Stimulated activated CD4-positive, alpha-beta T cell treated with anti-CD3 and anti-CD28 coated beads, TNF-alpha, amount 100 ng/mL, for 24 hours (primary cell): ENCODE measurements at regions not wholly inside any gene's neighbourhood (a gene's known extent, or its start where the extent isn't known, plus 50 kb on each side); places are given as distances from the start of the nearest gene placed in this dataset.
"Not testable (repeated sequence)": the region's sequence is repeated elsewhere in the genome, so short reads cannot be mapped to it uniquely, and the experiment has no call there.

ENCODE experiments used
- DNase-seq, 3 experiments: peaks; one replicate each; pipeline ENCODE4 v3.0.0-alpha.2; 2020; ENCODE audit warnings: low read depth in 3 of 3

DNA sequence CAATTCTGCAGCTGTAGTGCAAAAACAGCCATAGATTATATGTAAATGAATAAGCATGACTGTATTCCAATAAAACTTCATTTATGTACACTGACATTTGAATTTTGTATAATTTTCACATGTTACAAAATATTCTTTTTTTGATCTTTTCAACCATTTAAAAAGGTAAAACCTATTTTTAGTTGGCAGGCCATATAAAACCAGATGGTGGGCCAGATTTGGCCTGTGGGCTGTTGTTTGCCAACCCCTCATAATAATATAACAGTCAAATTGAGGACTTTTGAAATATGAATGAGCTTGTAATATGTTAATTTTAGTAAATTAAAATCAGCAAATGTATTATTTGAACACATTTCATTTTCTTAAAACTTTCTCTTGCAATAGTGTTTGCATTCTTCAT is 913.4 kb downstream of the TLE1 start:
- DNase-seq = no peak

GRCh38 chr9:80775530-80775929 is 913.8 kb downstream of the TLE1 start:
- no peak for DNase-seq

DNA sequence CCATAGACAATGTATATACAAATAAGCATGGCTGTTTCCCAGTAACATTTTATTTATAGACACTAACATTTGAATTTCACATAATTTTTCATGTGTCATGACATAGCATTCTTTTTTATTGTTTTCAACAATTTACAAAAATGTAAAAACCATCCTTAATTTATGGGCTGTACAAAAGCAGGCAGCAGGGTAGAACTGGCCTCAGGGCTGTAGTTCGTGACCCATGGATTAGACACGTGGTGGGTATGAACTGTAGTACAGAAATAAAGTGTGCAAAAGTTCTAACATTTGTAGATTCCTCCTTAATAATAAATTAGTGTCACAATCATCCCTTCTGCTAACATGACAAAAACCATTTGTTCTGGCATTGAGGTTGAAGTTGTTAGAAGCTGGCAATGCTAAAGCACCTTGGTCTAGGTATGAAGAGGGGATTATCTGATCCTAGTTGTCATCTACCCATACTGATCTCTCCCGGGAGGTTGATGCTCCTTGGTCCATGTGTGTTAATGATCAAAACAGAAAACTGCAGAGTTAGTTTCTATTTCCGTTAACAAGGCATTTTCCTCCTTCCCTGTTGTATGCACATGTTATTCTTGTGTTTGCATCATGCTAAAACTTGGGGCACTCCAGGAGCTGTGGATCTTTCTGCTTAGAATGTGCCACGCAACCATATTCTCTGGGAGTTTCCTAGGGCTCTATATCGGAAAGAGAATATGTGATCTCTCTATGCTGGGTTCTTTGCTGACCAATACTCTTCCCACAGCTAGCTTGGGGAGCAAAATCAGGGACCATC is 917.6 kb downstream of the TLE1 start:
- no peak for DNase-seq

GRCh38 chr9:80763536-80763935 is 925.8 kb downstream of the TLE1 start:
- DNase-seq = no peak

DNA sequence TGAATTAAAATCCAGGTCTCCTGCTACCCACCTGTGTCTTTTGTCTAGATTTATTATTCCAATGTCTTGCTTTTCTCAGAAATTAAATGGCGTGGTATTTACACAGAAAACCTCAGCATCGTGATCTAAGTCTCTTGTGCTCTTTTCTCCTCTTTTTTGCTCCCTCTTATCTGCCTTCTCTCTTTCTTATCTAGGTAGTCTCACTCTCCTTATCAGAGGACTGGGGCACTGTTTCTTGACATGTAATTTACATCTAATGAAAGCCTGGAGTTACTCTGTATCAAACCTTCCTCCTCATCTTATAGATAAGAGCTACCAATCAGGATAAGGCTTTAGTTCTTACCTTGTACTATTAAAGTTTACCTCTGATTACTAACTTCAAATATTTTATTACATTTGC is 933.8 kb downstream of the TLE1 start:
- no peak for DNase-seq

DNA sequence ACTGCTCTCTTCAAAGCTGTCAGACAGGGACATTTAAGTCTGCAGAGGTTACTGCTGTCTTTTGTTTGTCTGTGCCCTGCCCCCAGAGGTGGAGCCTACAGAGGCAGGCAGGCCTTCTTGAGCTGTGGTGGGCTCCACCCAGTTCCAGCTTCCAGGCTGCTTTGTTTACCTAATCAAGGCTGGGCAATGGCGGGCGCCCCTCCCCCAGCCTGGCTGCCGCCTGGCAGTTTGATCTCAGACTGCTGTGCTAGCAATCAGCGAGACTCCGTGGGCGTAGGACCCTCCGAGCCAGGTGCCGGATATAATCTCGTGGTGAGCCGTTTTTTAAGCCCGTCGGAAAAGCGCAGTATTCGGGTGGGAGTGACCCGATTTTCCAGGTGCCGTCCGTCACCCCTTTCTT is 942.3 kb downstream of the TLE1 start:
- DNase-seq = not testable (repeated sequence)

DNA sequence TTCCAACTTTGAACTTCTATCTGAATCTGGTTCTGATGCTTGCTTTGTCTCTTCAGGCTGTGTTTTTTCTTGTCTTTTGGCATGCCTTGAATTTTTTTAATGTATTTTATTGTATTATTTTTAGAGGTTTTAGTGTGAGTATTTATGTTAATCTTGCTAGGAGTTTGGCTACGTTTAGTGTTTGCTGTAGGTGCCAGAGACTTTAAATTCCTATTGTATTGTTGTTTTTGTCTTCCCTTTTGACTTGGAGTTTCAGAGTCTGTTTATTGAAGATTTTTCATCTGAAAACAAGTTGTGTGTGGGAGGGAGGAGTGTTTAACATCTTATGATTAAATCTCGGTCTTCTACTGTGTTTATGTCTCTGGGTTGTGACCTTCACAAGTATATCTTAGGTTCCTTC is 956.8 kb downstream of the TLE1 start:
- no peak for DNase-seq

DNA sequence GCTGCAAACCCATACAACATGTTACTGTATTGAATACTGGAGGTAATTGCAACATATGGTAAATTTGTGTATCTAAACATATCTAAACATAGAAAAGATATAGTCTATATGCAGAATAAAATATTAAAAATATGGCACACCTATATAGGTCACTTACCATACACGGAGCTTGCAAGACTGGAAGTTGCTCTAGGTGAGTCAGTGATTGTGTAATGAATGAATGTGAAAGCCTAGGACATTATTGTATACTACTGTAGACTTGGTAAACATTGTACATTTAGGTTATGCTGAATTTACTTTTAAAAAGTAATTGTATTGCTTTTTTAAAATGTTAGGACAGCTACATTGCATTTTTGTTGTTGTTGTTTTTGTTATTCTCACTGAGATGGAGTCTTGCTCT is 968.8 kb downstream of the TLE1 start:
- no peak for DNase-seq

DNA sequence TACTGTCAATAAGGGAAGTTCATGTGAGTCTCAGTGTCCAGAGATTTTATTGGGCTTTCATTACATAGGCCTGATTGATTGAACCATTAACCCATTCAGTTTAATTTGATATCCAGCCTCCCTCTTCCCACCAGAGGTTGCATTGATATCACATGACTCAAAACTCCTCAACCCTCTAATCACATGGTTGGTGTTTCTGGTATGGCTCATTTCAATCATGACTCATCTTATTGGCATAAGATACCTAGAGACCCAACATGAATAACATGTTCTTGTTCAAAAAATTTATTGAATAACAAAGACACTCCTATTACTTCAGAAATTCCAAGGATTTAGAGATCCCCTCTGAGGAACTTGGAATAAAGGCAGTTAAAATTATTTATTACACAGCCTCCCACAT is 982.2 kb downstream of the TLE1 start:
- no peak for DNase-seq

GRCh38 chr9:80701061-80701460 is 988.3 kb downstream of the TLE1 start:
- no peak for DNase-seq

DNA sequence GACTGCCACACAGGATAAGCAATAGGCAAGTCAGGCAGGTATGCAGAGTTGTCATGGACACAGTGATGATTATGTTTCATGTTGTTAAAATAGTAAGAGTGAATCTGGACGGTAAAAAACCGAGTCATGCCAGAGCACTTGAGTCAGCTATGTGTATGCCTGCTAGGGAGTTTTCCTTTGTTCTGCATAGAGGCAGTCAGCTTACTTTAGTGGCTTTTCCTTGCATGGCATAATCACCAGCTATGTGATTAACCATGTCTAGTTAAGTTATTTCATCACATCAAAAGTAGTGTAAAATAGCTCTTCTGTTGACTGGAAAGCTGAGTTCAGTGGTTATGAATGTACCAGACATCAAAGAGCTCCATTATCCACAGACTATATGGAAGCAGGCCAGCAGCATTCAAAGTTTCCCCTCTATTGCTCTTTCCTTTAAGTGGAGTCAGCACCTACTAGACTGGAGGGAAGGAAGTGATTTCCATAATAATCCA is 989.8 kb downstream of the TLE1 start:
- DNase-seq = no peak

DNA sequence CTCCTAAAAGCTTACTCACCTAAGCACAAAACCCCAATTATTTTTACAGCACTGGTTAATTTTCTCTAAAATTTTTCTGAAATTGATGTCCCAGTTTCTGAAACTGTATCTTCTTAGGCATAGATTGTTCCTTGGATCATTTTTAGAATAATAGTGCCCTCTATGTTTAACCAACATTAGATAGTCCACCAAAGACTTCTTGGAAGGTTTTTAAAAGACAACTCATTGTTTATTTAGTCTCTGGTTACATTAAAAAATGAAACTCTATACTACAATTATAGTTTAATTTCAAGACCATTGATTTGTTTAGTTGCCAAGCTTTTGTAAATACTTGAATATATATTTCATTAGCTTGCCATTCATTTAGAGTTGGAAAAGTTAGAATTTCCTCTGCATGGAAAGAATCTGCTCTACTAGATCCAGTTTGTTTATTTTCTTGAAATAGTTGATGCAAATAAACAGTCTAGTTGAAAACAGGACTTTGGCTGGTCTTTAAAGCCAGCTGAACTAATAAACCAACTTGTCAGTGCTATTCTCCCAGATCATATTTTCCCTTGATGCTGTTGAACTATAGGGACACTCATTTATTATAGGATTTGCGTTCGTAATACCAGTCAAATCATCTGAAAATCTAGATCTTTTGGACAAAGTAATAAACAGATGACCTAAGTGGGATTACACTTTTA is 990.5 kb downstream of the TLE1 start:
- DNase-seq = no peak

GRCh38 chr9:80692751-80693150 is 996.6 kb downstream of the TLE1 start:
- DNase-seq = no peak

DNA sequence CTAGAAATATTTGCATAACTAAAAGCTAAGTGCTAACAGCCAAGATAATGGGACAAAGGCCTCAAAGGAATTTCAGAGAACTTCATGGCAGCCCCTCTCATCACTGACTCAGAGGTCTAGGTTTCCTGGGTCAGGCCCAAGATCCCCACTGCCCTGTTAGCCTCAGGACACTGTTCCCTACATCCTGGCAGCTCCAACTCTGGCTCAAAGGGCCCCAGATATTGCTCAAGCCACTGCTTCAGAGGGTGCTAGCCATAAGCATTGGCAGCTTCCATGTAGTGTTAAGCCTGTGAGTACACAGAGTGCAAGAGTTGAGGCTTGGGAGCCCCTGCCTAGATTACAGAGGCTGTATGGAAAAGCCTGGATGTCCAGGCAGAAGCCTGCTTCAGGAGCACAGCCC is 998.1 kb downstream of the TLE1 start:
- no peak for DNase-seq

- DNase-seq = no peak
Measured at GRCh38 chr9:80690349-80690939, 998.9 kb downstream of the TLE1 start.

- DNase-seq = no peak
Measured at GRCh38 chr9:80679916-80680315, 1009.4 kb downstream of the TLE1 start.

- no peak for DNase-seq
Measured at GRCh38 chr9:80678906-80679305, 1010.4 kb downstream of the TLE1 start.

DNA sequence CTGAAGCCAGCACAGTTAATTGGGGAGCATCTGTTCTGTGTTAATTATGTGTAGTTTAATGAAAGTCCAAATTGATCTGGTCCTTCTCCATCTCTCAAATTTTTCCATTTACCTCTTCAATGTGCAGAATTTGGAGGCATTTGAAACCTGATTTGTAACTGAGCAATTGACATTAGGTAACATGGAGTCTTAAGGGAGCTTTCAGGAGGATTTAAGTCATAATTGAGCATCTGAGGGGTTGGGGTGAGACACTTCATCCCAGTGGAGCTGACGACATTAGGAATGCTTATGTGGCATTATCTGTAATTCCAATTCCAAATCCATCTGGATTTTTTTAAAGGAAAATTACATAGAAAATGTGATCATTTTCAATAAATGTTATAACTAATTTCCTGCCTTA is 1015.9 kb downstream of the TLE1 start:
- DNase-seq = no peak

- DNase-seq = no peak
Measured at GRCh38 chr9:80665479-80665878, 1023.9 kb downstream of the TLE1 start.

- no peak for DNase-seq
Measured at GRCh38 chr9:80664327-80665210, 1024.8 kb downstream of the TLE1 start.

GRCh38 chr9:80659751-80660150 is 1029.6 kb downstream of the TLE1 start:
- DNase-seq = not testable (repeated sequence)

DNA sequence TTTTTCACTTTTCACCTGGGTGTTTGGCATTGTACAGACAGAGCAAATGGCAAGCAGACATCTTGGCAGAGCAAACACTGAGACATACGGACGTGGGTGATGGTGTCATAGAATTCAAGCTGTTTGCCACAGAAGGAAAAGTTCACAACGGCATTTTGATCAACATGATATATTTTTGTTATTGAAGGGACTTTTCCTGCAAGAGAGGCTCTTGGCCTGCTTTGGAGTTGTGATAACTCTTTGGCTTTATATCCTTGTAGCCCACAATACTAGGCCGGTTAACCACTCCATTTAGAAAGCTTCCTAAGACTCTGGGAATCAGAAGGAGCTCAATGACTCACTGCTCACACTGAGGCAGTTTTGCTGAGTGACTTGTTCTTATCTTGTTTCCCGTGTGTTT is 1038.3 kb downstream of the TLE1 start:
- no peak for DNase-seq
